IMR-90 (cell line): ENCODE measurements at regions not wholly inside any gene's neighbourhood (a gene's known extent, or its start where the extent isn't known, plus 50 kb on each side); places are given as distances from the start of the nearest gene placed in this dataset.

Experiments used
- ATAC-seq: fragments of 200-7000 bp; cut with Tn5 transposase; 2 replicates; pipeline ENCODE4 v1.9.1; 2020; ENCODE audit warnings: low read depth, mild to moderate bottlenecking, moderate library complexity
- BruUV-seq: library from RNA; stranded (reverse); fragments of 400-500 nt; replicated peaks from 2 replicates; lab custom pipeline; 2021; lab: Mats Ljungman, UMichigan
- CTCF ChIA-PET: fragments of 300-600 bp; formaldehyde crosslinking; extraction: SDS; loops from one replicate; lab custom pipeline; 2021; ENCODE audit warnings: antibody characterized with exemption; lab: Yijun Ruan, JAX
- POLR2A ChIA-PET: fragments of 300-600 bp; sonication (Branson Sonifier 250); formaldehyde crosslinking; loops from one replicate; lab custom pipeline; 2022; ENCODE audit warnings: antibody characterized with exemption; ENCODE audit not compliant: unreplicated experiment; lab: Charles Lee
- DNase-seq: peaks from one replicate; pipeline ENCODE4 v3.0.0; 2013
- H2AFZ ChIP-seq: replicated peaks from 2 replicates; pipeline ENCODE3; 2013; ENCODE audit warnings: low read length, mild to moderate bottlenecking; ENCODE audit not compliant: poor library complexity
- H2AK5ac ChIP-seq: 2 replicates; pipeline ENCODE4 v1.6.1; 2013; ENCODE audit warnings: low read depth, low read length, inconsistent platforms
- H2AK9ac ChIP-seq: replicated peaks from 2 replicates; pipeline ENCODE3; 2013; ENCODE audit warnings: mild to moderate bottlenecking, low read depth, low read length, moderate library complexity; ENCODE audit not compliant: poor library complexity
- H2BK120ac ChIP-seq: 2 replicates; pipeline ENCODE4 v1.6.1; 2013; ENCODE audit warnings: low read depth, low read length, inconsistent platforms
- H2BK15ac ChIP-seq: 3 replicates; pipeline ENCODE4 v1.6.1; 2013; ENCODE audit warnings: low read depth, low read length, inconsistent platforms
- H2BK20ac ChIP-seq: 2 replicates; pipeline ENCODE4 v1.6.1; 2013; ENCODE audit warnings: low read depth, mild to moderate bottlenecking, inconsistent platforms, low read length, moderate library complexity
- H2BK5ac ChIP-seq: 2 replicates; pipeline ENCODE4 v1.6.1; 2013; ENCODE audit warnings: mild to moderate bottlenecking, low read depth, low read length, inconsistent platforms; ENCODE audit not compliant: poor library complexity, severe bottlenecking
- H3K14ac ChIP-seq: replicated peaks from 2 replicates; pipeline ENCODE4 v1.6.1; 2013; ENCODE audit warnings: low read depth, low read length, inconsistent platforms
- H3K18ac ChIP-seq: 2 replicates; pipeline ENCODE4 v1.6.1; 2013; ENCODE audit warnings: low read depth, low read length, control low read depth
- H3K23ac ChIP-seq: 2 replicates; pipeline ENCODE4 v1.6.1; 2013; ENCODE audit warnings: low read depth, low read length, inconsistent platforms
- H3K27ac ChIP-seq: 2 replicates; pipeline ENCODE4 v1.5.1; 2013; ENCODE audit warnings: mild to moderate bottlenecking, control low read depth, low read length; ENCODE audit not compliant: insufficient read depth
- H3K27me3 ChIP-seq: 2 replicates; pipeline ENCODE4 v1.6.1; 2013; ENCODE audit warnings: low read length; ENCODE audit not compliant: control insufficient read depth, insufficient read depth
- H3K36me3 ChIP-seq: 2 replicates; pipeline ENCODE4 v1.6.1; 2013; ENCODE audit warnings: low read length, mixed read lengths; ENCODE audit not compliant: control insufficient read depth, insufficient read depth
- H3K4ac ChIP-seq: 2 replicates; pipeline ENCODE4 v1.6.1; 2013; ENCODE audit warnings: low read depth, low read length, inconsistent platforms
- H3K4me1 ChIP-seq: 2 replicates; pipeline ENCODE4 v1.6.1; 2013; ENCODE audit warnings: low read length, mixed read lengths; ENCODE audit not compliant: control insufficient read depth, insufficient read depth
- H3K4me2 ChIP-seq: 2 replicates; pipeline ENCODE4 v1.6.1; 2013; ENCODE audit warnings: low read depth, mild to moderate bottlenecking, control low read depth, low read length, moderate library complexity
- H3K4me3 ChIP-seq: 2 replicates; pipeline ENCODE4 v1.5.1; 2013; ENCODE audit warnings: low read depth, mild to moderate bottlenecking, control low read depth, low read length, moderate library complexity; ENCODE audit not compliant: insufficient read depth
- H3K56ac ChIP-seq: 2 replicates; pipeline ENCODE4 v1.6.1; 2013; ENCODE audit warnings: low read length, inconsistent platforms; ENCODE audit not compliant: insufficient read depth; ENCODE audit errors: extremely low read depth
- H3K79me1 ChIP-seq, 2 experiments: 2 replicates each; pipeline ENCODE4 v1.6.1; 2013; ENCODE audit warnings: low read length in 2 of 2, inconsistent platforms in 1 of 2, low read depth in 1 of 2
- H3K9ac ChIP-seq: 2 replicates; pipeline ENCODE4 v1.6.1; 2013; ENCODE audit warnings: low read depth, low read length, control low read depth
- H3K9me1 ChIP-seq: 2 replicates; pipeline ENCODE4 v1.6.1; 2013; ENCODE audit warnings: low read length, inconsistent platforms; ENCODE audit not compliant: insufficient read depth
- H3K9me3 ChIP-seq: 2 replicates; pipeline ENCODE4 v1.6.1; 2013; ENCODE audit warnings: low read length; ENCODE audit not compliant: control insufficient read depth, insufficient read depth
- H4K20me1 ChIP-seq: 2 replicates; pipeline ENCODE4 v1.6.1; 2013; ENCODE audit warnings: low read length, inconsistent platforms; ENCODE audit not compliant: insufficient read depth
- H4K5ac ChIP-seq: 2 replicates; pipeline ENCODE4 v1.6.1; 2013; ENCODE audit warnings: mild to moderate bottlenecking, low read depth, low read length, control low read depth
- H4K8ac ChIP-seq, 2 experiments: 2 replicates each; pipeline ENCODE4 v1.6.1; 2013; ENCODE audit warnings: low read depth in 2 of 2, low read length in 2 of 2, control low read depth in 1 of 2, inconsistent platforms in 1 of 2
- H4K91ac ChIP-seq: 2 replicates; pipeline ENCODE4 v1.6.1; 2013; ENCODE audit warnings: low read depth, low read length, inconsistent platforms; ENCODE audit not compliant: insufficient read depth
- MAFK ChIP-seq: IDR thresholded peaks from 2 replicates; pipeline ENCODE4 v1.6.1; 2012; ENCODE audit warnings: low read depth, low read length, improper control_type of control experiment
- NFE2L2 ChIP-seq: fragments of 150-350 bp; IDR thresholded peaks from 2 replicates; pipeline ENCODE4 v1.6.1; 2016; ENCODE audit warnings: low read depth, mild to moderate bottlenecking, low read length
- POLR2A ChIP-seq: IDR thresholded peaks from 2 replicates; pipeline ENCODE4 v1.6.1; 2012; ENCODE audit warnings: mild to moderate bottlenecking, low read depth, low read length
- RAD21 ChIP-seq: IDR thresholded peaks from 2 replicates; pipeline ENCODE4 v1.6.1; 2012; ENCODE audit warnings: low read length, improper control_type of control experiment
- RFX5 ChIP-seq: IDR thresholded peaks from 2 replicates; pipeline ENCODE4 v1.8.0; 2012; ENCODE audit warnings: low read depth, mild to moderate bottlenecking, low read length, moderate library complexity
- WGBS, 2 experiments: methylation state at CpG; one replicate each; pipeline versions ENCODE4 v1.1.5 to v1.1.7; 2013; ENCODE audit warnings: missing lambda C conversion rate in 2 of 2; ENCODE audit not compliant: insufficient read length in 1 of 2; ENCODE audit errors: extremely low coverage in 2 of 2; 5-methylcytosine and 5-hydroxymethylcytosine counted together
- dilution Hi-C: fragments of 300-500 bp; cut with HindIII; formaldehyde crosslinking; loops from one replicate; pipeline ENCODE4 v1.14.3; 2018; ENCODE audit warnings: low sequenced_read_pairs; ENCODE audit not compliant: unreplicated experiment
- in situ Hi-C: fragments of 300-500 bp; cut with MboI; formaldehyde crosslinking; loops from 3 replicates; pipeline ENCODE4 v1.14.3; 2019; ENCODE audit warnings: low sequenced_read_pairs, inconsistent platforms, mixed read lengths
- intact Hi-C: fragments of 100-400 bp; cut with micrococcal nuclease; formaldehyde crosslinking; loops from 2 replicates; pipeline ENCODE4 v1.10.0; 2022

- WGBS, 2 experiments, result 39% methylated on average over 4 of the region's 5 CpGs; no CpG with 5 or more reads in 1 of the 2 experiments
Measured at GRCh38 chr7:32217341-32218153, 147.3 kb upstream of the PDE1C start.

More at GRCh38 chr7:32217341-32218153, 147.3 kb upstream of the PDE1C start:
- BruUV-seq, result no TSS peak
- Histone ChIP-seq H3K9ac (no peak overlapping the region), H3K23ac (no peak overlapping the region), H4K5ac (no peak overlapping the region), H4K91ac (no peak overlapping the region), H3K56ac (no peak overlapping the region), H2BK120ac (no peak overlapping the region), H3K36me3 (no peaks in the 10 kb centered on the region), H3K4ac (no peak overlapping the region), H3K4me3 (no peak overlapping the region), H3K18ac (no peak overlapping the region), H3K14ac (no peak overlapping the region), H2AK5ac (no peak overlapping the region), H2BK15ac (no peak overlapping the region), H3K9me3 (no peaks in the 10 kb centered on the region; the same call in 1 of the 2 replicates), H2AK9ac (no peak overlapping the region), H3K9me1 (no peaks in the 10 kb centered on the region), H3K4me2 (no peak overlapping the region), H3K4me1 (no peaks in the 10 kb centered on the region), H3K27me3 (peaks cover 10% of the 10 kb centered on the region), H4K20me1 (no peaks in the 10 kb centered on the region), H2BK5ac (no peak overlapping the region), H4K8ac (no peak overlapping the region), H2AFZ (no peak overlapping the region), H3K79me1 (no peaks in the 10 kb centered on the region), H3K27ac (no peak overlapping the region), H2BK20ac (no peak overlapping the region)
- intact Hi-C loops (no loop called here), in situ Hi-C loops (loop anchor here (5.0 kb wide), 1 partner anchor 260 kb away; no protein-coding TSS in a partner anchor), dilution Hi-C loops (no loop called here)
- ChIA-PET POLR2A (no interaction called here), CTCF (no interaction called here)
- ATAC-seq (no peak), DNase-seq (no peak)
- TF ChIP-seq NFE2L2 (no peak), RFX5 (no peak), POLR2A (no peak), MAFK (no peak), RAD21 (no peak)
